HG03175 (cell line): ENCODE measurements at regions not wholly inside any gene's neighbourhood (a gene's known extent, or its start where the extent isn't known, plus 50 kb on each side); places are given as distances from the start of the nearest gene placed in this dataset.
A peak's percentile ranks its signal among the peaks of the same experiment; 100 is the strongest.

Experiments
- ATAC-seq: cut with Tn5 transposase; IDR thresholded peaks from one replicate; pipeline ENCODE4 v1.9.1; 2021; ENCODE audit warnings: mild to moderate bottlenecking, moderate library complexity; ENCODE audit not compliant: unreplicated experiment

GRCh38 chr6:105797983-105798453, 288.1 kb upstream of the PRDM1 start:
- no peak for ATAC-seq

- ATAC-seq, result no peak
Measured at GRCh38 chr6:105797286-105797979, 288.7 kb upstream of the PRDM1 start.

GRCh38 chr6:105795913-105796517, 290.1 kb upstream of the PRDM1 start:
- no peak for ATAC-seq

GRCh38 chr6:105795366-105795765, 290.8 kb upstream of the PRDM1 start:
- ATAC-seq, result no peak

- peak; percentile 29 for ATAC-seq
Measured at GRCh38 chr6:105794870-105795269, 291.3 kb upstream of the PRDM1 start.

GRCh38 chr6:105794239-105794638, 291.9 kb upstream of the PRDM1 start:
- ATAC-seq, result no peak

- ATAC-seq, result no peak
Measured at GRCh38 chr6:105793130-105793529, 293.0 kb upstream of the PRDM1 start.

- peak; percentile 42 for ATAC-seq
Measured at GRCh38 chr6:105791583-105792318, 294.4 kb upstream of the PRDM1 start.

GRCh38 chr6:105791179-105791578, 295.0 kb upstream of the PRDM1 start:
- ATAC-seq, result no peak

GRCh38 chr6:105790635-105791034, 295.5 kb upstream of the PRDM1 start:
- no peak for ATAC-seq

GRCh38 chr6:105789935-105790334, 296.2 kb upstream of the PRDM1 start:
- ATAC-seq, result no peak

- no peak for ATAC-seq
Measured at GRCh38 chr6:105787747-105788146, 298.4 kb upstream of the PRDM1 start.

GRCh38 chr6:105786890-105787655, 299.1 kb upstream of the PRDM1 start:
- ATAC-seq, result peak; percentile 73

- ATAC-seq, result no peak
Measured at GRCh38 chr6:105786449-105786848, 299.7 kb upstream of the PRDM1 start.

- ATAC-seq, result no peak
Measured at GRCh38 chr6:105785066-105785811, 300.9 kb upstream of the PRDM1 start.

GRCh38 chr6:105784179-105784578, 302.0 kb upstream of the PRDM1 start:
- no peak for ATAC-seq

GRCh38 chr6:105783333-105783935, 302.7 kb upstream of the PRDM1 start:
- ATAC-seq, result no peak

- ATAC-seq, result no peak
Measured at GRCh38 chr6:105781915-105782314, 304.2 kb upstream of the PRDM1 start.

GRCh38 chr6:105781248-105781647, 304.9 kb upstream of the PRDM1 start:
- no peak for ATAC-seq
